Spleen (tissue), 7 donors: ENCODE measurements at regions not wholly inside any gene's neighbourhood (a gene's known extent, or its start where the extent isn't known, plus 50 kb on each side); places are given as distances from the start of the nearest gene placed in this dataset.

Experiments
- CTCF ChIP-seq, 11 experiments: fragments of 200-600 bp in 7 of 11; fragments of 450-650 bp in 4 of 11; sonication (generic) in 4 of 11; IDR thresholded peaks in 8 of 11; conservative IDR thresholded peaks in 3 of 11; 1 replicate in 7 of 11; 2 replicates in 4 of 11; pipeline versions ENCODE4 v1.4.0 to v1.8.0; 2016 to 2021; ENCODE audit warnings: antibody characterized with exemption in 11 of 11, inconsistent platforms in 4 of 11, mild to moderate bottlenecking in 1 of 11
- POLR2A ChIP-seq, 3 donors: fragments of 450-650 bp; IDR thresholded peaks; one replicate each; pipeline ENCODE4 v1.5.1; 2017; ENCODE audit warnings: antibody characterized with exemption in 3 of 3, mild to moderate bottlenecking in 1 of 3
- donor health status: DM: no; HTN: no; CAD: no; lungs with moderate emphysema.
- donor health status: DM: no; HTN: no; CAD: no.
- donor health status: DM: no; HTN: no; CAD: no.

GRCh38 chr13:24036115-24036514 lies 124.4 kb upstream of the SPATA13 start:
- TF ChIP-seq CTCF (IDR thresholded peaks at IDR 0.05 in 8 of 11, conservative IDR thresholded peaks at IDR 0.05 in 3 of 11) (no peak), POLR2A (IDR thresholded peaks at IDR 0.05) (no peak)
